Neutrophil (primary cell): ENCODE measurements at regions not wholly inside any gene's neighbourhood (a gene's known extent, or its start where the extent isn't known, plus 50 kb on each side); places are given as distances from the start of the nearest gene placed in this dataset.

Experiments
- H3K27ac ChIP-seq: fragments of 200-600 bp; sonication (generic); 2 replicates; pipeline ENCODE4 v1.5.1; 2016; ENCODE audit warnings: mild to moderate bottlenecking, moderate library complexity
- H3K27me3 ChIP-seq: fragments of 200-600 bp; sonication (generic); 2 replicates; pipeline ENCODE4 v1.6.0; 2016; ENCODE audit warnings: mild to moderate bottlenecking
- H3K36me3 ChIP-seq: fragments of 200-600 bp; sonication (generic); 2 replicates; pipeline ENCODE4 v1.5.1; 2017
- H3K4me1 ChIP-seq, 2 experiments: fragments of 200-600 bp in 1 of 2; sonication (generic) in 1 of 2; 1 replicate in 1 of 2; 2 replicates in 1 of 2; pipeline versions ENCODE4 v1.5.1 to v1.6.1; 2013 to 2016; ENCODE audit warnings: low read depth in 1 of 2, low read length in 1 of 2, mild to moderate bottlenecking in 1 of 2, moderate library complexity in 1 of 2; ENCODE audit not compliant: control insufficient read depth in 1 of 2, insufficient read depth in 1 of 2
- H3K4me3 ChIP-seq, 2 experiments: fragments of 200-600 bp in 1 of 2; sonication (generic) in 1 of 2; 1 replicate in 1 of 2; 2 replicates in 1 of 2; pipeline ENCODE4 v1.5.1; 2013 to 2016; ENCODE audit warnings: low read depth in 1 of 2, low read length in 1 of 2, mild to moderate bottlenecking in 1 of 2, moderate library complexity in 1 of 2
- H3K9me3 ChIP-seq: fragments of 200-600 bp; sonication (generic); 2 replicates; pipeline ENCODE4 v1.5.1; 2016
- CTCF ChIP-seq: fragments of 200-600 bp; sonication (generic); IDR thresholded peaks from 2 replicates; pipeline ENCODE4 v1.5.1; 2016; ENCODE audit warnings: antibody characterized with exemption

DNA sequence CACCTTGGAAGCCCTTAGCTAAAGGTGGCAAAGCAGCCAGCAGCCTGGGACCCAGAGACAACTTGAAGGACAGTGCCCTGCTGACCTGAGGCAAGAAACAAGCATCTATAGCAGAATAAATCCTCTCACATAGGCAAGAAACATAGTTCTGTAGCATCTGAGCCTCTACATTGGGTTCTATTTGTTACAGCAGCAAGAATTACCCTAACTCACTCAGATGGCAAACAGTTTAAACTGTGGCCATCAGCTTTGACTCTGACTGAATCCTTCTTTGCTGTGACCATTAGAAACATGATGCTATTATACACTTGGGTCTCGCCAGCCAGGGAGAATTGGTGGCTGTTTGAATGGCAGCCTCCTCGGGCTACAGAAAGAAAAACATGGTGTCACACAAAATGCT lies 53.1 kb upstream of the CCL1 start:
- Histone ChIP-seq H3K4me1 (no peaks in the 10 kb centered on the region), H3K27ac (no peak overlapping the region), H3K27me3 (peaks cover 47% of the 10 kb centered on the region), H3K9me3 (no peaks in the 10 kb centered on the region), H3K36me3 (no peaks in the 10 kb centered on the region), H3K4me3 (no peak overlapping the region)
- TF ChIP-seq CTCF = no peak

- no peak overlapping the region for H3K27ac ChIP-seq
- H3K4me1 ChIP-seq = no peaks in the 10 kb centered on the region
- no peaks in the 10 kb centered on the region for H3K9me3 ChIP-seq
- no peaks in the 10 kb centered on the region for H3K36me3 ChIP-seq
- no peak for TF ChIP-seq CTCF
- peaks cover 60% of the 10 kb centered on the region for H3K27me3 ChIP-seq
- H3K4me3 ChIP-seq = no peak overlapping the region
These were observed 51.3 kb upstream of the CCL1 start for GRCh38 chr17:34414339-34414738.

DNA sequence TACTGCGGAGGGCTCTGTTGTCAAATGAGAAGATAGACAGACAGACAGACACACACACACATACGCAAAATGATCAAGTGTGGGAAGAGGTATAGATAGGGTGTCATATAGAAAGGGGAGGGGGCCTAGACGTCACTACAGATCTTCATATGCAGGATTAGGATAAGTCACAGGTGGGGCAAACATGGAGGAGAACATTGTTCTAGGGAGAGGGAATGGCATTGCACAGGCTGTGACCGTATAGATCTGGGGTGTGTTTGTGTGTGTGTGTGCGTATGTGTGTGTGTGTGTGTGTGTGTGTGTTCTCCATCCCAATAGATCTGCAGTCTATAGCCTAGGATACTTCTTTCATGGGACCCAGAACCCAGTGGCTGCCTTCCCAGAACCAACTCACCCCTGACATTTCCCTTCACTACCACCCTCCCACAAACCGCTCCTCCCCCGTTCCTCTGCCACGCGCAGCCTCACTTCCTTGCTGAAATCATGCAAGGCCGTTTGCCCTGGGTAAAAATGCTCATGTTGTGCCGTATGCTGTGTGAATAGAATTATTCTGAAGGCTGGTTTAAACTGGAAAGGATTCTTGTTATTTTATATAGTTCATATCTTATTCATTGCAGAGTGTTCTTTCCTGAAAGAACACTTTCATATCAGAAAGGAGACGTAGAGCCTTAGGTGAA lies 50.5 kb upstream of the CCL1 start:
- Histone ChIP-seq H3K36me3 (no peaks in the 10 kb centered on the region), H3K4me3 (no peak overlapping the region), H3K4me1 (no peaks in the 10 kb centered on the region), H3K27me3 (peaks cover 68% of the 10 kb centered on the region), H3K9me3 (no peaks in the 10 kb centered on the region), H3K27ac (no peak overlapping the region)
- no peak for TF ChIP-seq CTCF

DNA sequence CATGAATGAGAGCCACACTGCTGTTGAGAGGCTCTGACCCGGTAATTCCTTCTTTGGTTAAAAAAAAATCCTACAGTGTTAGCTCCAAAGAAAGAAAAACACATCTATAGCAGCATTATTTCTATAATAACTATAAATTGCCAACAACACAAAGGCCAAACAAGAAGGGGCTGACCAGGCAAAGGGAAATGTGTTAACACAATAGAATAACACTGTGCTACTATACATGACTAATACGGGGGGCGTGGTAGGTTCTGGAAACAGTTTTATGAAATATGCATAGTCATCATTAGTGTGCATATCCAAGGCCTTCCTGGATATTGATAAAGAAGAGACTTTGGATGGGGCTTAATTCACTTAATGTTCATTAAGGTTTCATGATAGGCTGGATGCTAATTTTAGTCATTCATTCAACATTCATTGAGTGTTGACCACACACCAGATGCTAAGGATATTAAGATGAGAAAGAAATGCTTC lies 50.0 kb upstream of the CCL1 start:
- TF ChIP-seq CTCF = no peak
- Histone ChIP-seq H3K27ac (no peak overlapping the region), H3K9me3 (no peaks in the 10 kb centered on the region), H3K4me1 (no peaks in the 10 kb centered on the region), H3K4me3 (no peak overlapping the region), H3K27me3 (peaks cover 74% of the 10 kb centered on the region), H3K36me3 (no peaks in the 10 kb centered on the region)
